H1 (cell line): ENCODE measurements at regions not wholly inside any gene's neighbourhood (a gene's known extent, or its start where the extent isn't known, plus 50 kb on each side); places are given as distances from the start of the nearest gene placed in this dataset.

Source experiments
- ATF2 ChIP-seq: IDR thresholded peaks from 2 replicates; pipeline ENCODE4 v1.6.1; 2012; ENCODE audit warnings: low read length, inconsistent platforms
- RXRA ChIP-seq: IDR thresholded peaks from 2 replicates; pipeline ENCODE4 v1.6.1; 2011; ENCODE audit warnings: low read depth, mild to moderate bottlenecking, low read length, moderate library complexity; ENCODE audit not compliant: insufficient read depth

- TF ChIP-seq ATF2: no peak
- TF ChIP-seq RXRA: no peak
Observed at GRCh38 chr6:62803094-62803493, 408.2 kb upstream of the FKBP1C start (continued).
